IMR-90 (cell line): ENCODE measurements at regions not wholly inside any gene's neighbourhood (a gene's known extent, or its start where the extent isn't known, plus 50 kb on each side); places are given as distances from the start of the nearest gene placed in this dataset.
A peak's percentile ranks its signal among the peaks of the same experiment; 100 is the strongest.

Experiments used
- ATAC-seq: fragments of 200-7000 bp; cut with Tn5 transposase; 2 replicates; pipeline ENCODE4 v1.9.1; 2020; ENCODE audit warnings: low read depth, mild to moderate bottlenecking, moderate library complexity
- BruUV-seq: library from RNA; stranded (reverse); fragments of 400-500 nt; replicated peaks from 2 replicates; lab custom pipeline; 2021; lab: Mats Ljungman, UMichigan
- CTCF ChIA-PET: fragments of 300-600 bp; formaldehyde crosslinking; extraction: SDS; loops from one replicate; lab custom pipeline; 2021; ENCODE audit warnings: antibody characterized with exemption; lab: Yijun Ruan, JAX
- POLR2A ChIA-PET: fragments of 300-600 bp; sonication (Branson Sonifier 250); formaldehyde crosslinking; loops from one replicate; lab custom pipeline; 2022; ENCODE audit warnings: antibody characterized with exemption; ENCODE audit not compliant: unreplicated experiment; lab: Charles Lee
- DNase-seq: peaks from one replicate; pipeline ENCODE4 v3.0.0; 2013
- H2AFZ ChIP-seq: replicated peaks from 2 replicates; pipeline ENCODE3; 2013; ENCODE audit warnings: low read length, mild to moderate bottlenecking; ENCODE audit not compliant: poor library complexity
- H2AK5ac ChIP-seq: 2 replicates; pipeline ENCODE4 v1.6.1; 2013; ENCODE audit warnings: low read depth, low read length, inconsistent platforms
- H2AK9ac ChIP-seq: replicated peaks from 2 replicates; pipeline ENCODE3; 2013; ENCODE audit warnings: mild to moderate bottlenecking, low read depth, low read length, moderate library complexity; ENCODE audit not compliant: poor library complexity
- H2BK120ac ChIP-seq: 2 replicates; pipeline ENCODE4 v1.6.1; 2013; ENCODE audit warnings: low read depth, low read length, inconsistent platforms
- H2BK15ac ChIP-seq: 3 replicates; pipeline ENCODE4 v1.6.1; 2013; ENCODE audit warnings: low read depth, low read length, inconsistent platforms
- H2BK20ac ChIP-seq: 2 replicates; pipeline ENCODE4 v1.6.1; 2013; ENCODE audit warnings: low read depth, mild to moderate bottlenecking, inconsistent platforms, low read length, moderate library complexity
- H2BK5ac ChIP-seq: 2 replicates; pipeline ENCODE4 v1.6.1; 2013; ENCODE audit warnings: mild to moderate bottlenecking, low read depth, low read length, inconsistent platforms; ENCODE audit not compliant: poor library complexity, severe bottlenecking
- H3K14ac ChIP-seq: replicated peaks from 2 replicates; pipeline ENCODE4 v1.6.1; 2013; ENCODE audit warnings: low read depth, low read length, inconsistent platforms
- H3K18ac ChIP-seq: 2 replicates; pipeline ENCODE4 v1.6.1; 2013; ENCODE audit warnings: low read depth, low read length, control low read depth
- H3K23ac ChIP-seq: 2 replicates; pipeline ENCODE4 v1.6.1; 2013; ENCODE audit warnings: low read depth, low read length, inconsistent platforms
- H3K27ac ChIP-seq: 2 replicates; pipeline ENCODE4 v1.5.1; 2013; ENCODE audit warnings: mild to moderate bottlenecking, control low read depth, low read length; ENCODE audit not compliant: insufficient read depth
- H3K27me3 ChIP-seq: 2 replicates; pipeline ENCODE4 v1.6.1; 2013; ENCODE audit warnings: low read length; ENCODE audit not compliant: control insufficient read depth, insufficient read depth
- H3K36me3 ChIP-seq: 2 replicates; pipeline ENCODE4 v1.6.1; 2013; ENCODE audit warnings: low read length, mixed read lengths; ENCODE audit not compliant: control insufficient read depth, insufficient read depth
- H3K4ac ChIP-seq: 2 replicates; pipeline ENCODE4 v1.6.1; 2013; ENCODE audit warnings: low read depth, low read length, inconsistent platforms
- H3K4me1 ChIP-seq: 2 replicates; pipeline ENCODE4 v1.6.1; 2013; ENCODE audit warnings: low read length, mixed read lengths; ENCODE audit not compliant: control insufficient read depth, insufficient read depth
- H3K4me2 ChIP-seq: 2 replicates; pipeline ENCODE4 v1.6.1; 2013; ENCODE audit warnings: low read depth, mild to moderate bottlenecking, control low read depth, low read length, moderate library complexity
- H3K4me3 ChIP-seq: 2 replicates; pipeline ENCODE4 v1.5.1; 2013; ENCODE audit warnings: low read depth, mild to moderate bottlenecking, control low read depth, low read length, moderate library complexity; ENCODE audit not compliant: insufficient read depth
- H3K56ac ChIP-seq: 2 replicates; pipeline ENCODE4 v1.6.1; 2013; ENCODE audit warnings: low read length, inconsistent platforms; ENCODE audit not compliant: insufficient read depth; ENCODE audit errors: extremely low read depth
- H3K79me1 ChIP-seq, 2 experiments: 2 replicates each; pipeline ENCODE4 v1.6.1; 2013; ENCODE audit warnings: low read length in 2 of 2, inconsistent platforms in 1 of 2, low read depth in 1 of 2
- H3K9ac ChIP-seq: 2 replicates; pipeline ENCODE4 v1.6.1; 2013; ENCODE audit warnings: low read depth, low read length, control low read depth
- H3K9me1 ChIP-seq: 2 replicates; pipeline ENCODE4 v1.6.1; 2013; ENCODE audit warnings: low read length, inconsistent platforms; ENCODE audit not compliant: insufficient read depth
- H3K9me3 ChIP-seq: 2 replicates; pipeline ENCODE4 v1.6.1; 2013; ENCODE audit warnings: low read length; ENCODE audit not compliant: control insufficient read depth, insufficient read depth
- H4K20me1 ChIP-seq: 2 replicates; pipeline ENCODE4 v1.6.1; 2013; ENCODE audit warnings: low read length, inconsistent platforms; ENCODE audit not compliant: insufficient read depth
- H4K5ac ChIP-seq: 2 replicates; pipeline ENCODE4 v1.6.1; 2013; ENCODE audit warnings: mild to moderate bottlenecking, low read depth, low read length, control low read depth
- H4K8ac ChIP-seq, 2 experiments: 2 replicates each; pipeline ENCODE4 v1.6.1; 2013; ENCODE audit warnings: low read depth in 2 of 2, low read length in 2 of 2, control low read depth in 1 of 2, inconsistent platforms in 1 of 2
- H4K91ac ChIP-seq: 2 replicates; pipeline ENCODE4 v1.6.1; 2013; ENCODE audit warnings: low read depth, low read length, inconsistent platforms; ENCODE audit not compliant: insufficient read depth
- CEBPB ChIP-seq: IDR thresholded peaks from 2 replicates; pipeline ENCODE4 v1.6.1; 2012; ENCODE audit warnings: low read depth, low read length, improper control_type of control experiment
- CTCF ChIP-seq: conservative IDR thresholded peaks from 2 replicates; pipeline ENCODE4 v1.5.1; 2012; ENCODE audit warnings: mild to moderate bottlenecking, low read depth, low read length, improper control_type of control experiment
- ELK1 ChIP-seq: fragments of 150-350 bp; IDR thresholded peaks from 2 replicates; pipeline ENCODE4 v1.6.1; 2016; ENCODE audit warnings: low read depth, mild to moderate bottlenecking, low read length, moderate library complexity, borderline replicate concordance
- MAFK ChIP-seq: IDR thresholded peaks from 2 replicates; pipeline ENCODE4 v1.6.1; 2012; ENCODE audit warnings: low read depth, low read length, improper control_type of control experiment
- NFE2L2 ChIP-seq: fragments of 150-350 bp; IDR thresholded peaks from 2 replicates; pipeline ENCODE4 v1.6.1; 2016; ENCODE audit warnings: low read depth, mild to moderate bottlenecking, low read length
- POLR2A ChIP-seq: IDR thresholded peaks from 2 replicates; pipeline ENCODE4 v1.6.1; 2012; ENCODE audit warnings: mild to moderate bottlenecking, low read depth, low read length
- RAD21 ChIP-seq: IDR thresholded peaks from 2 replicates; pipeline ENCODE4 v1.6.1; 2012; ENCODE audit warnings: low read length, improper control_type of control experiment
- RCOR1 ChIP-seq: IDR thresholded peaks from 2 replicates; pipeline ENCODE4 v1.6.1; 2012; ENCODE audit warnings: mild to moderate bottlenecking, low read length, improper control_type of control experiment; ENCODE audit not compliant: insufficient replicate concordance
- WGBS, 2 experiments: methylation state at CpG; one replicate each; pipeline versions ENCODE4 v1.1.5 to v1.1.7; 2013; ENCODE audit warnings: missing lambda C conversion rate in 2 of 2; ENCODE audit not compliant: insufficient read length in 1 of 2; ENCODE audit errors: extremely low coverage in 2 of 2; 5-methylcytosine and 5-hydroxymethylcytosine counted together
- dilution Hi-C: fragments of 300-500 bp; cut with HindIII; formaldehyde crosslinking; loops from one replicate; pipeline ENCODE4 v1.14.3; 2018; ENCODE audit warnings: low sequenced_read_pairs; ENCODE audit not compliant: unreplicated experiment
- in situ Hi-C: fragments of 300-500 bp; cut with MboI; formaldehyde crosslinking; loops from 3 replicates; pipeline ENCODE4 v1.14.3; 2019; ENCODE audit warnings: low sequenced_read_pairs, inconsistent platforms, mixed read lengths
- intact Hi-C: fragments of 100-400 bp; cut with micrococcal nuclease; formaldehyde crosslinking; loops from 2 replicates; pipeline ENCODE4 v1.10.0; 2022

- Histone ChIP-seq H3K4ac (no peak overlapping the region), H2AFZ (no peak overlapping the region), H4K5ac (no peak overlapping the region), H3K23ac (no peak overlapping the region), H2AK5ac (no peak overlapping the region), H3K27me3 (no peaks in the 10 kb centered on the region), H3K36me3 (no peaks in the 10 kb centered on the region), H3K9ac (no peak overlapping the region), H2BK15ac (no peak overlapping the region), H4K91ac (no peak overlapping the region), H3K56ac (no peak overlapping the region), H4K8ac (no peak overlapping the region), H3K9me1 (no peaks in the 10 kb centered on the region; the same call in 1 of the 2 replicates), H2BK20ac (peak overlapping the region; percentile 78), H3K14ac (no peak overlapping the region), H3K27ac (no peak overlapping the region), H2AK9ac (no peak overlapping the region), H3K4me1 (no peaks in the 10 kb centered on the region; the same call in 1 of the 2 replicates), H4K20me1 (no peaks in the 10 kb centered on the region), H3K79me1 (no peaks in the 10 kb centered on the region), H3K4me2 (no peak overlapping the region), H2BK5ac (no peak overlapping the region), H3K18ac (no peak overlapping the region), H2BK120ac (peak overlapping the region; percentile 57; the same call in 1 of the 2 replicates), H3K9me3 (peaks cover 5% of the 10 kb centered on the region; the same call in 1 of the 2 replicates), H3K4me3 (no peak overlapping the region)
- dilution Hi-C loops, result no loop called here
- intact Hi-C loops, result no loop called here
- TF ChIP-seq NFE2L2 (no peak), RAD21 (no peak), POLR2A (no peak), MAFK (no peak), ELK1 (no peak), RCOR1 (no peak), CEBPB (no peak), CTCF (no peak)
- WGBS, 2 experiments, result no CpG with 5 or more reads among the region's 2 CpGs
- in situ Hi-C loops, result no loop called here
- no TSS peak for BruUV-seq
- POLR2A ChIA-PET, result no interaction called here
- ATAC-seq, result no peak
- no peak for DNase-seq
- CTCF ChIA-PET, result no interaction called here
Measured at GRCh38 chr4:159416073-159416472, 313.2 kb downstream of the RAPGEF2 start.
